ENCODE measurements at regions not wholly inside any gene's neighbourhood (a gene's known extent, or its start where the extent isn't known, plus 50 kb on each side); places are given as distances from the start of the nearest gene placed in this dataset.

GRCh38 chr4:24303926-24304325 is 280.4 kb downstream of the DHX15 start:
- no peak for TF ChIP-seq CTCF (IDR thresholded peaks at IDR 0.05; ENCODE audit: low read depth, low read length)
- no peaks in the 10 kb centered on the region for H3K36me3 ChIP-seq
- no peak for DNase-seq

GRCh38 chr4:24298911-24299310 is 285.4 kb downstream of the DHX15 start:
- Histone ChIP-seq H3K27me3 (no peaks in the 10 kb centered on the region), H3K36me3 (no peaks in the 10 kb centered on the region), H3K4me3 (ENCODE audit: low read depth, low read length) (no peak overlapping the region), H3K9me3 (no peaks in the 10 kb centered on the region), H3K4me1 (no peaks in the 10 kb centered on the region)
- no peak for TF ChIP-seq CTCF (IDR thresholded peaks at IDR 0.05; ENCODE audit: low read depth, low read length)
- DNase-seq, result no peak

More at GRCh38 chr4:24303926-24304325, 280.4 kb downstream of the DHX15 start:
- Histone ChIP-seq H3K27me3 (no peaks in the 10 kb centered on the region), H3K9me3 (no peaks in the 10 kb centered on the region), H3K4me1 (no peaks in the 10 kb centered on the region), H3K4me3 (ENCODE audit: low read depth, low read length) (no peak overlapping the region)

DNA sequence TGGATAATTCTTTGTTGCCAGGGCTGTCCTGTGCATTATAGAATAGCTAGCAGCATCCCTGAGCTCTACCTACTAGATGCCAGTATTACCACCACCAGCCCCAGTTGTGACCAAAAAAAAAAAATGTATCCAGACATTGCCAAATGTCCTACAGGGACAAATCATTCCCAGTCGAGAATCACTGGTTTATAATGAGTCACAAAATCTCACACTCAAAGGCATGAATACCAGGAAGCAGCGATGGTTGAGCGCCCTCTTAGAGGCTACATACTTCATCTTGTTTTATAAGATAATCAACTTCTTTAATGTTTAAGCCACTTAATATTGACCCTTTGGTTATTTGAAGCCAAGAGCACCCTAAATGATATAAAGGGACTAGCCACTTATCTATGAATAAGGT is 297.3 kb downstream of the DHX15 start:
- Histone ChIP-seq H3K4me3 (ENCODE audit: low read depth, low read length) (no peak overlapping the region), H3K36me3 (no peaks in the 10 kb centered on the region), H3K4me1 (no peaks in the 10 kb centered on the region), H3K9me3 (no peaks in the 10 kb centered on the region), H3K27me3 (no peaks in the 10 kb centered on the region)
- TF ChIP-seq CTCF (IDR thresholded peaks at IDR 0.05; ENCODE audit: low read depth, low read length), result no peak
- no peak for DNase-seq

DNA sequence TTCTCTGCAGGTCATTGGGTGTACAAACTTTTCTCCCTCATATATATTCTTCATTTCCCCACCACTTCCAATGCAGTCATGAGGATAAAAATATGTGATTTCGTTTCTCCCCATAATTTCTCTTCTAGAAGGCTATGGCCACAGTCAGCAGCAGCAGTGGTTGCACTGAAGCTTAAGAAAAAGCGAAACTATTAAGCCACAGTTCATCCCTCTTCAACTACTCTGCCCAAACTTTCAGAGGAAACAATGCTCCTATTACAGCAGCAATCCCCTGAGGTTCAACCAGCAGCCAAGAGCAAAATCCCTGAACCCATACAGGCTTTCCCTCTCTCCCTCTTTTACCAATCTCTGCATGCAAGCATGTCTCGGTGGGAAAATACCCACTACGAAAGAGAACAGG is 298.6 kb downstream of the DHX15 start:
- no peak for DNase-seq
- H3K27me3 ChIP-seq, result no peaks in the 10 kb centered on the region
- H3K9me3 ChIP-seq, result no peaks in the 10 kb centered on the region
- H3K36me3 ChIP-seq, result no peaks in the 10 kb centered on the region
- TF ChIP-seq CTCF (IDR thresholded peaks at IDR 0.05; ENCODE audit: low read depth, low read length), result no peak
- no peak overlapping the region for H3K4me3 ChIP-seq (ENCODE audit: low read depth, low read length)
- H3K4me1 ChIP-seq, result no peaks in the 10 kb centered on the region

- Histone ChIP-seq H3K27me3 (no peaks in the 10 kb centered on the region), H3K36me3 (no peaks in the 10 kb centered on the region), H3K9me3 (no peaks in the 10 kb centered on the region), H3K4me1 (no peaks in the 10 kb centered on the region), H3K4me3 (ENCODE audit: low read depth, low read length) (no peak overlapping the region)
- DNase-seq, result no peak
- no peak for TF ChIP-seq CTCF (IDR thresholded peaks at IDR 0.05; ENCODE audit: low read depth, low read length)
These were observed 301.9 kb downstream of the DHX15 start for GRCh38 chr4:24282446-24282845.

GRCh38 chr4:24279911-24280375 is 304.4 kb downstream of the DHX15 start:
- H3K4me1 ChIP-seq, result no peaks in the 10 kb centered on the region
- no peak for TF ChIP-seq CTCF (IDR thresholded peaks at IDR 0.05; ENCODE audit: low read depth, low read length)
- no peaks in the 10 kb centered on the region for H3K27me3 ChIP-seq
- no peaks in the 10 kb centered on the region for H3K9me3 ChIP-seq
- DNase-seq, result no peak
- no peaks in the 10 kb centered on the region for H3K36me3 ChIP-seq
- no peak overlapping the region for H3K4me3 ChIP-seq (ENCODE audit: low read depth, low read length)

All from BE2C (cell line).